HG02938 (cell line): ENCODE measurements at regions not wholly inside any gene's neighbourhood (a gene's known extent, or its start where the extent isn't known, plus 50 kb on each side); places are given as distances from the start of the nearest gene placed in this dataset.
"Not testable (repeated sequence)": the region's sequence is repeated elsewhere in the genome, so short reads cannot be mapped to it uniquely, and the experiment has no call there.

Source experiments
- ATAC-seq: cut with Tn5 transposase; IDR thresholded peaks from one replicate; pipeline ENCODE4 v1.9.1; 2021; ENCODE audit warnings: mild to moderate bottlenecking, moderate library complexity; ENCODE audit not compliant: unreplicated experiment

- ATAC-seq: no peak
Observed at GRCh38 chr4:100674976-100675375, 157.2 kb upstream of the EMCN start.

DNA sequence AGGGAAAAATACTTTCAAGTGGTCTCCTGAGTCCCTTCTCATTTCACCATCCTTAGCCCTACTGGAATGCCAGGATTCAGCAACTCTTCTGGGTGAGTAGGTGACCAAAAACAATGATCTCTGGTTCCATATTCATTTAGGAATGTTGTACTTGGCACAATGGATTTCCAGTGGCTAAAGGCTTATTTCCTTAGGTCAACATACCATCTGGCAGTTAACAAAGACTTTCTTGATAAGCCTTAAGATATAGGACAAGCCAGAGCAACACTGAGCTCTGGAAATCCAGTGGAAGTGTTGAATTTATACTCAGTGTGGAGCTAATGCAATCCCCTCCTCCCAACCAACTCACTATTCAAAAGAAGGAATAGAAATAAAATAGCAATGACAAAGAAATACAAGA lies 139.4 kb upstream of the EMCN start:
- no peak for ATAC-seq

GRCh38 chr4:100651499-100652175 lies 133.8 kb upstream of the EMCN start:
- no peak for ATAC-seq

DNA sequence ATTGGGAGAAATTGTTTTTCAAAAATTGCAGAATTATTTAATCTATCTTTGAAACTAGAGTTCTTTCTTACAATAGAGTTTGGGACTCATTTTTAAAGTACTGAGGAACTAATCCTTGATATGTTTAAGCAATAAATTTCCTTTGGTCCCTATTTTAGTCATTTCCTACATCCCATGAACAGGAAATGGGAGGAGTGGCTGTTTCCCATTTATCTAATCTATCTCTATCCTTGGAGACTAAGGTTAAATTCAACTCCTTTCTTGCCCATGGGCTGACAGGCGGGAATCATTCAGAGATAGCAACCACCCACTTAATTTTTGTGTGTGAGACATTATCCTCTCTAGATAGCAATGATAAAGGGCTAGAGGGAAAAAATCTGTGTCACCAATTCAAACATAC lies 131.6 kb upstream of the EMCN start:
- ATAC-seq: no peak

GRCh38 chr4:100644150-100644549 lies 126.3 kb upstream of the EMCN start:
- no peak for ATAC-seq

GRCh38 chr4:100641336-100641735 lies 123.5 kb upstream of the EMCN start:
- no peak for ATAC-seq

GRCh38 chr4:100635899-100636298 lies 118.1 kb upstream of the EMCN start:
- ATAC-seq: no peak

DNA sequence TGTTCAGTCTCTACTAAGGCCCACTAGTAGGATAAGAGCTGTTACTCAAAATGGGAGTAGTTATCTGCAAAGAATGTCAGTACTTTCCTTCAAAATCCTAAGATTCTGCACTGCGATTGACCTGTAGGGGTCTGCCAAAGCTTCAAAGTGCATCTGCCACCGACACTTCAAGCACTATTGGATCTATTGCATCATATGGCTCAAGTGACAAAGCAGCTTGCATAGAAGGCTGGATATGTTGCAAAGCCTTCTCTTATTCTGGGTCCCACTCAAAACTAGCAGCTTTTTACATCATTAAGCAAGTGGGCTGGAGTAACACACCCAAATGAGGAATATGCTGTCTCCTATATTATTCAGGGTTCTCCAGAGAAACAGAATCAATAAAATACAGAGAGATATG lies 115.4 kb upstream of the EMCN start:
- no peak for ATAC-seq

DNA sequence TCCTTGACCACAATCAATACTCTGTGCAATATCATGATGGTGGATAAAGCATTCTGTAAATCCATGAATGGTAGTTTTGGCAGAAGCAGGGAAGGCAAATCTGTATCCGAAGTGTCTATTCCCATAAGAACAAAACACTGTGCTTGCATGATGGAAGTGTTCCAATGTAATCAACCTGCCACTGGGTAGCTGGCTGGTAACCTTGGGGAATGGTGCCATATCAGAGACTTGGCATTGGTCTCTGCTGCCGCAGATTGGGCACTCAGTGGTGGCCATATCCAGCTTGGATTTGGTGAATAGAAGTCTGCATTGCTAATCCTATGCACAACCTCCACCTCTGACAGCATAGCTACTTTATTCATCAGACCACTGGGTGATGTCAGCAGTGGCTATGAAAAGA lies 114.3 kb upstream of the EMCN start:
- ATAC-seq: no peak

DNA sequence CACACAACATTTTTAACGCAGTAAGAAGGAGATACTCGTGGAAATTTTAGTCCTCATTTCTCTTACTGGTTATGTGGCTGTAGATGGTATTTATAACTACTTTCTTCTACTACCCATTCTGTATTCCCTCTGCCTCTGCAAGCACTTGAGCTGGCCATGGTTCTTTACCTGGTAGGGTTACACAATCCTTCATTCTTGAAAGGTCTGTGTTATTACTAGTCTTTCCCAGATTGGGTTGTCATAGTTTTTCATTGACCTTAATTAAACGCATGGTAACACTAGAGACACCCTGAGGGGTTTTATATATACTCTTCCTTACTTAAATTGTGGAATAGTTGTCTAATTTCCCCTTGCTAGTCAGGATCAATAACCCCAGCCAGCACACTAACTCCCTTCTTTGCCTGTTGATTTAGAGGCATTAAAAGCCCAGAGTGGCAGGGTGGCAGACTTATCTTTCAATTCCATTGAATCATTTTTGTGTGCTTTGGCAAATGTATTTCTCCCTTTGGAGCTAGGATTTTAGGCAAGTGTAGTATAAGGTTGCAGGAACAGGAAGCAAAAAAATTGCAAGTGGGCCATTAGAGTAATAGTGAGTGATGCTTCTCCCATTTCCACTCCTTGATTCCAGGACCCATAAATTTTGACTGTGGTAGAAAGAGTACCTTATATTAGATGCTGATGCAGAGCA lies 113.6 kb upstream of the EMCN start:
- ATAC-seq: no peak

GRCh38 chr4:100630341-100630740 lies 112.5 kb upstream of the EMCN start:
- no peak for ATAC-seq

DNA sequence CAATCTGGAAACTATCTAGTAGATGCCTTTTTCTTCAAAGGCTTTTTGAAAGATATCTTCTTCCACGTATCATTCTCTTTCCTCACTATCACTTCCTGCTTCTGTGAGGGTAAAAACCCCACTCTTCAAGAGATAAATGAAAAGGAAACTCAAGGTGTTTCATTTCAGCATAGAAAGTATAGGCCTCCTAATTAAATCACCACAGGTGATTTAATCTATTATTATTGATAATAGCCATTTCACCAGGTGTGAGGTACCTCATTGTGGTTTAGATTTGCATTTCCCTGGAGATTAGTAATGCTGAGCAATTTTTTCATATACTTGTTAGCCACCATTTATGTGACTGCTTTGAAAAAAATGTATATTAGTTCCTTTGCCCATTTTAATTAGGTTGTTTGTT lies 92.0 kb upstream of the EMCN start:
- no peak for ATAC-seq

DNA sequence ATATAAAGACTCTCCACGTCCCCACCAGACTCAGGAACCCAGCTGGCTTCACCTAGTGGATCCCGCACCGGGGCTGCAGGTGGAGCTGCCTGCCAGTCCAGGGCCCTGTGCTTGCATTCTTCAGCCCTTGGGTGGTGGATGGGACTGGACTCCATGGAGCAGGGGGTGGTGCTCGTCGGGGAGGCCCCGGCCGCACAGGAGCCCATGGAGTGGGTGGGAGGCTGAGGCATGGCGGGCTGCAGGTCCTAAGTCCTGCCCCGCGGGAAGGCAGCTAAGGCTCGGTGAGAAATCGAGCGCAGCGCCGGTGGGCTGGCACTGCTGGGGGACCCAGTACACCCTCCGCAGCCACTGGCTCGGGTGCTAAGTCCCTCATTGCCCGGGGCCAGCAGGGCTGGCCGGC lies 90.8 kb upstream of the EMCN start:
- not testable (repeated sequence) for ATAC-seq

DNA sequence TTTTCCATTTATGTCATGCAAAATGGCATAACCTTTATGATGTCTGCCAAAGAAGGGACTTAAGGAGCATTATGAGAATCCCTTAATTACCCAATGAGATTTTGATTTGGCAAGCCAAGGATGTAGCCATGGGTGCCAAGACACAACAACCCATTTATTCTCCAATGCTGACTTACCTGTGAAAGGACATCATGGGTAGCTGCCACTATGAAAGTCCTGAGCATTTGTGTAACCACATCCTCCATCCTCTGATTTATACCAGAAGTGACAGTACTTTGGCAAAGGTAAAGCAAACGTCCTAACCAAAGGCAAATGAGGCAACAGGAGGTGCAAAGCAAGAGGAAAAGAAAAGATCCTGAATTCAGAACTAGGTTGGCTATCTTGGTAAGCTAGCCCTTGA lies 87.3 kb upstream of the EMCN start:
- ATAC-seq: no peak

- ATAC-seq: no peak
Observed at GRCh38 chr4:100593935-100594334, 76.1 kb upstream of the EMCN start.

GRCh38 chr4:100591161-100591876 lies 73.5 kb upstream of the EMCN start:
- ATAC-seq: no peak

DNA sequence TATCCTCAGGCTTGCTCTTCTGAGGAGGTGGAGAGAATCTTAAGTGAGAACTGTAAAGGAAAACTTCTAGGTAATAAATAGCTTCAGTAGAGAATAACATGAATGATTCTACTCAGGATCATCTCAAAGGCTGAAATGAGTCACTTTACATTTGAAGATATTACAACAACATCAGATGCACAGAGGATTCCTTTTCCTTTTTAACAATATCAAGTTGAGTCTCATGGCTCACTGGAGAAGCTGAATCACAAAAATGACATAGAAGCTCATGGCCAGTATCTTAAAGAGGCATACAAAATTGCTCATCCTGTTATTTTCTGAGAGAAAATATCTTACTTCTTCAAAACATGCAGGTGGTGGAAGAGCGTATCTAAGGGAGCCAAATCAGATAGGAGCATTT lies 72.5 kb upstream of the EMCN start:
- ATAC-seq: no peak

- no peak for ATAC-seq
Observed at GRCh38 chr4:100588076-100588475, 70.3 kb upstream of the EMCN start.

DNA sequence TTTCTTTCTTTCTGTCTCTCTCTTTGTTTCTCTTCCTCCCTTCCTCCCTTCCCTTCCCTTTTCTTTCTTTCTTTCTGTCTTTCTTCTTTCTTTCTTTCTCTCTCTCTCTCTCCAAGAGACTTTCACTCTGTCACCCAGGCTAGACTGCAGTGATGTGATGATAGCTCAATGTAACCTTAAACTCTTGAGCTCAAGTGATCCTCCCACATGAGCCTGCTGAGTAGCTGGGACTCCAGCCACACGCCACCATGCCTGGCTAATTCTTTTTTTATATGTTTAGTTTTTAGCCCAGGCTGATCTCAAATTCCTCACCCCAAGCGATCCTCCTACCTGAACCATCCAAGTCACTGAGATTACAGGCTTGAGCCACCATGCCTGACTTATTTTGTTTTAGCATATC lies 64.3 kb upstream of the EMCN start:
- no peak for ATAC-seq

DNA sequence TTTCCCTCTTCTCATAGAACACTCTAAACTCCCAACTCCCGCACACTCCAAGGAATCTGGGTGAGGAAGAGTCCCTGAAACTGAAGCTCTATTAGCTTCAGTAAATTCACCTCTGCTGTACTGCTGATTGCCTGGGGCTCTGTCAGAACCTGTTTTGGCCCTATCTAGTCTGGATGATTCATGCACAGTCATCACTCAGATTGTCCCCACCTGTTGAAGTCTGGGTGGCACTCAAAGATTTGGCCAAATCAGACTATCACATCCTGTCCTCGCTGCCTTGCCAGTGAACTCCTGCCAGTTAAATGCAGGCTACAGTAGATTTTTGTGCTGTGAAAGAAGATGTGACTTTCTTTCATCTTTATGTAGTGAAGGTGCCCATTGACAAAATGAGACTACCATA lies 63.5 kb upstream of the EMCN start:
- no peak for ATAC-seq

DNA sequence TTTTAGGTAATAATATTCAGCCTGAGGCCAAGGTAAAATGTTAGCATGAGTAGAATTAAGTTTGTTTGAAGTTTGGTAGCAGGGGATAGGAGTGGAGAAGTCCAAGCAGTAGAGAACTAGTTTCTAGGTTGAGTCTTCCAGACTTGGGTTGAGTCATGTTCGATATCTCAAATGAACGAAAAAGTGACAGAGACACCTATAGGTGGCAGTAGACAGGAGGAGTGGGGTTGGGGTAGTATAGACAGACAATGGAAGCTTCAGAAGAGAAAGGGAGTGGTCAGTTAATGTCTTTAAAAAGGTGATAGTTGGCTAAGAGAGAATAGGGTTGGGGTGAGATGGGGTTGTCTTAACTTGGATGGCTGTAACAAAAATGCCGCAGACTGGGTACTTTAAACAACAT lies 58.7 kb upstream of the EMCN start:
- no peak for ATAC-seq

GRCh38 chr4:100574607-100575006 lies 56.8 kb upstream of the EMCN start:
- ATAC-seq: no peak
